Stimulated activated CD8-positive, alpha-beta memory T cell treated with anti-CD3 and anti-CD28 coated beads, Interleukin-12 subunit alpha, Interleukin-12 subunit beta, amount 100 ng/mL, for 1 hour (primary cell): ENCODE measurements at regions not wholly inside any gene's neighbourhood (a gene's known extent, or its start where the extent isn't known, plus 50 kb on each side); places are given as distances from the start of the nearest gene placed in this dataset.

Experiments used
- DNase-seq: peaks from one replicate; pipeline ENCODE4 v3.0.0-alpha.2; 2020; ENCODE audit warnings: low read depth

DNA sequence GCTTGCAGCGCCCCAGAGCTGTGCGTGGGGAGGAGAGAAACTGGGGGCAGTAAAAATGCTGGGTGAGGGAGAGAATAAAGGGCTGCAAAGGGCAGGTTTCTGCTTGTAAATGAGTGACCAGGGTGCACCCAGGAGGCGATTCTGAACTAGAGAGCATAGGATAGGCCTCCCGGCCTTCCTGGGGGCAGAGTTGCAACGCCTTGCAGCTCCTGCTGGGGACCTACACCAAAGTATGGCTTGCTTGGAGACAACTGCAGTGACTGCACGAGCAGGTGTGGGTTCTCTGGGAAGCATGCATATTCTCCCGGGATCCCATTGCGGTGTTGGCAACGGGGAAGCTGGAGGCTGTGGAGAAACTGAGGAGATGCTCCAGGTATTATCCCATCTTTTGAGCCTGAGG is 111.6 kb upstream of the SPACA1 start:
- DNase-seq, result no peak

- DNase-seq, result no peak
These were observed 112.4 kb upstream of the SPACA1 start for GRCh38 chr6:87935196-87935595.

GRCh38 chr6:87932361-87932760 is 115.3 kb upstream of the SPACA1 start:
- no peak for DNase-seq

GRCh38 chr6:87929843-87930288 is 117.8 kb upstream of the SPACA1 start:
- peak; percentile 27 for DNase-seq

DNA sequence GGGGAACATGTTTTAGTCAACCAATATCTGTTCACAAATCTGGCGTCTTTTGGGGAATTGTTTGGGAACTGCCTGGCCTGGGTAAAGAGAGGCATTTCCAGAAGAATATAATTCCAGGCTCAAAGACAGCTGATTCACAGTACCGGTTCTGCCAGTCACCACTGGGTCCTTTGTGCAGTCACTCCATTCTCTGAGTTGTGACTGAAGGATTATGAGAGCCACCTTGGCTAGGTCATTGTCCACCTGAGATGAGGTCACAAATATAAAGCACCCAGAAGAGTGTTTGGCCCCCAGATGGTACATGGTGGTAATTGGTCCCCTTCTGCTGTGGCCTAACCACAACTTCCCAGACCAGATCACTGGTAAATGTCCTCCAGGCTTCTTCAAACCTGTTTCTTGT is 121.0 kb upstream of the SPACA1 start:
- DNase-seq, result no peak

- DNase-seq, result no peak
These were observed 121.6 kb upstream of the SPACA1 start for GRCh38 chr6:87926072-87926471.

DNA sequence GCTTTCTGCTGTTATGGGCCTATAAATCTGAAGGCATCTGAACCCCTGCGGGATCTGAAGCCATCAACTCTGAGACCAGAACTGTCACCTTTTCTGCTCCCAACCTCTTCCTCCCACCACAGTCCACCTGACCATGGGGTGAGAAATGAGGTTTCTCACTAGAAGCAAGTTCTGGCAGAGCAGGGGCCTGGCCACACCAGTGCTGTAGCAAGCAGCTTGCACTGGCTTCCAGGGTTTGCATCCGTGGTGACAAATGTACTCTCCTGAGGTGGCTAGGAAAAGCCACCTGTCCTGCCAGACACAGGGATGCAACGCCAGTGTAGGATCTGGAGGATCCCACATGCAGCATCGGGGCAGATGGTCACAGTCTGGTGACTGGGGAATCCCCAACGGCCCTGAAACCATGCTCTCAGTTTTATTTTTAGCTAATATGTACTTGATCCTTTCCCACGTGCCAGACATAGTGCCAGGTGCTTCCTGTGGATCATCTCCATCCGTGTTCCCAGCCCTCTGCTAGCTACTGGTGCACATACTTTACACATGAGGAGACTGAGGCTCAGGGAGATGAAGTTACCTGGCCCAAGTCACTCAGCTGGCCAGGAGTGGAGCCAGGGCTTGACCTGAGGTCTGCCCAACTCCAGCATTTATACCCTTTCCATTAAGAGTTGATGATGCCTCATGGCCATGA is 122.1 kb upstream of the SPACA1 start:
- no peak for DNase-seq

GRCh38 chr6:87923389-87924050 is 124.1 kb upstream of the SPACA1 start:
- no peak for DNase-seq

- DNase-seq, result no peak
These were observed 124.7 kb upstream of the SPACA1 start for GRCh38 chr6:87922947-87923330.

- no peak for DNase-seq
These were observed 125.3 kb upstream of the SPACA1 start for GRCh38 chr6:87922196-87922946.

DNA sequence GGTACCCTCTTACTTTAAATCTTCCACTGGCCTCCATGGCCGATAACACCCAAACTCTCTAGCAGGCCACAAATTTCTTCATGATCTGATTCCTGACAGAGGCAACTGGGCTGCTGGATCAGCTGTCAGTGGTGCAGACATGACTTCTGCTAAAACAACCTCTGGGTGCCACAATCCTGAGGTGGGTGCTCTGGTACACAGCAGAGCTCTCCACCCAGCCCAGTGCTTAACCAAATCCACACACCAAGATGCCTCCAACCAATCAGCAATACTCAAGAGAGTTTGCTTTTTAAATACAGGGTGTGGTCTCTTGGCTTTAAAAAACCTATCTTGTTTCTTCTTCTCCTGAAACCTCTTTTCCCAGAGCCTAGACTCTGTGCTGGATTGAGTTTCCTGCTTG is 126.6 kb upstream of the SPACA1 start:
- DNase-seq, result no peak

DNA sequence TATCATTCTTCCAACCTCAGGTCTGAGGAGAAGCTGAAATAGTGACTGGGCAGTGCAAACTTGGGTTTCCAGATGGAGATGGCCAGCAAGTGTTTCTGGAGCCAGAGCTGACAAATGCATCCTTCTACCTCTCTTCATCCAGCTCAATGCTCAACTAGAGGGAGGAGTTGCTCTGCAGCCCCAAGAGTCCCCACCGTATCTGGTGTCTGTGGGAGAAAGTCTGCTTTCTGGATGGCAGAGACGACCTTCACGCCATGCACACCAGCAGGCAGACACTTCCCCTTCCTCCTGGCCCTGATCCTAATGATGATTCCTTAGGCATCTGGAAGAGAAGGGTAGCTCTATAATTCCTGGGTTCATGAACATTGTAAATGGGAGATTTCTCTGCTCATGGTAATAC is 127.4 kb upstream of the SPACA1 start:
- no peak for DNase-seq

- DNase-seq, result no peak
These were observed 128.2 kb upstream of the SPACA1 start for GRCh38 chr6:87919416-87919815.

DNA sequence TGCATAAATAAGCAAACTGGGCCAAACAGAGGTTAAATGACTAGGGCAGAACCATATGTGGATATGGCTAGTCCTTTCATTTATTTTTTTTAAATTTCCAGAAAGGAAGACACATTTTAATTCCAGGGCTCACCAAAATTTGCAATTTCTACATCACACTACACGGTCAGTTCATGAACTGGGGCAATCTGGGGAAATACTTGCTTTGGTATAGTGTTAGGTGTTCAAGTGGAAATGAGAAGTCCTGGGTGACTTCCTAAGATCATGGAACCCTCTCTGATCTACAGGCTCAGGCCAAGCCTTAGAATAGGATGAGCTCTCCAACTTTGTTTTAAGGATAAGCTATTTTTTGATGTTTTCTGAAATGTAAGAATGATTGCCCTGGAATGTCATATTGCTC is 128.6 kb upstream of the SPACA1 start:
- DNase-seq, result no peak

DNA sequence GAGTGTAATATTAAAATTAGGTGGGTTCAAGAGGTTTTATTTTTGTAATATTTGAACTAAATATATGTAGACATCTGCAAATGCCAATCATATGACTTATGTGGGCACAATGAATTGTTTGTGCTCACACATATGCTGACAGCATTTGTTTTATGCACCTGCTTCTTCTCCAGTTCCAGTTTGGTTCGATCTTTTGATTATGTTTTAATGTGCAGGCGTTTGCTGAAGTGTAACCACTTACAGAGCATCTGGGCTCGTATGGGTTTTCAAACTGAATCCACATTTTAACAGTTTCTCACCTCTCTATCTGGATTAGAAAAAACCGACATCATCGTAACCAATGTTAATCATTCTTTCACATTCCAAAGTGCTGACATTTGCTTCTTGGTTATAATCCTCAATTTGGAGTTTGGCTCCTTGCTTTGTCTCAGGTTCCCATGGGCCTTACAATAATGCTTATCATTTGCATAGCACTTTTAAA is 129.1 kb upstream of the SPACA1 start:
- DNase-seq, result no peak

DNA sequence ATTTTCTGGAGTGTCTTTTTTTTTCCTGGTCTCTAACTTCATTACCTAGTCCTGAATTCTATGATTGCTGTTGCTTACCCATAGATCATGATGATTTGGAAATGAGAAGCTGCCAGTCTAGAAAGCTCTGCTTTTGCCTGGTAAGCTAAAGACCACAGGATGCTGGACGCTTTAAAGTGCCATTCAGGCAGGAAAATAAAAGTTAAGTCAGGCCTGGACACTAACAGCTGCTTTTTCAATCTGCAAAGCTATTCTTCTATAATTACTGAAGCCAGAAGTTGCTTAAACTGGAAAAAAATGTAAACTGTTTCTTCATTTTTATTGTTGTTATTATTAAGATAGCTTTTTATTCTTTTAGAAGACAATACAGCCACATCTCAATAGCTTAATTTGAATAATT is 129.8 kb upstream of the SPACA1 start:
- no peak for DNase-seq

- no peak for DNase-seq
These were observed 131.2 kb upstream of the SPACA1 start for GRCh38 chr6:87916446-87916845.

DNA sequence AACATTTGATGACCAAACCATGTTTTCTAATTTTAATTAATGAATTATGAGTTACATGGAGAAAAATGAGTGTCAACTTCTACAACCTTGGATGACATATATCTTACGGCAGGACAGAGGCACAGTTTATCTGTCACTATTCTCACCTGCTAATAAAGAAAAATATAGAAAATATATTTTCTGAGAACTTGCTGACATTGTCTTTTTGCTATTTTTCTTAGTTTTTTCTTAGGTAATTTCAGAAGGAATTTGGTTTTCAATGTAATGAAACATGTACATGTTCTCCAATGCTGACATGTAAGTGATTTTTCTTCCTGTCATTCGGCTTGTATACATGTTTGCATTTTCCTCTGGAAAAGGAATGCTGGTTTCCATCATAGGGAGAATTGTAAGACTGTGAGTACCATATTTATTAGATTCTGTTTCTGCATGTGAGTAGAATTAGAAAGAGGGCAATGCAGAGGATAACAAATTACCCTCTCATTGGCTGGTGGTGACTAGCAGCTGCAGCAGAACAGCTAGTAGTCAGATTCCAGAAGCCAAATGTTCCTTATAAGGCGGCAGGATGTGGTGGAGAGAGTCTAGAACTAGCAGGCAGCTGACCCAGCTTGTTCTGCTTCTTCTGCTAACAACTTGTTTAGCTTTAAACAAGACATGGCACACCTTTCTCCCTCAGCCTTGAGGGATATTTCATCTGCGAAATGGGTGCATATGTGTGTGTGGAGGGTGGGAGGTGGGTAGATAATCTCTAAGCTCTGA is 132.8 kb upstream of the SPACA1 start:
- DNase-seq, result no peak

DNA sequence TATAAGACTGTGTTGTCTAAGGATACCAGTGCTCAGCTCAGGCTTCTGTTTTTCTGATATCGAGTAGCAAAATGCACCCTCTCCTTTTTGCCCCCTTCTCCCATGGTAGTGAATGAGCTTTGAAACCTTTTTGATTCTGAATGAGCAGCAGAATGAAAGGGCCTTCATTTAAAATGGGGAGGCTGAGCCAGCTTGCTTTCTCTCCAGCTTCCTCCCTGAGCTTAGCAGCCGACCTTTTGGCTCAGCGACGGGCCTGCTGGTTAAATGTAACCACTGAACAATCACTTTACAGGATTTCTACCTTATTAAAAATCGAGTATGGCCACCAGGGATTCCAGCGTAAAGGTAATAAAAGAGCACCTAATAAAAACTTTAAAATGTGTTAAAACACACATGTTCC is 133.7 kb upstream of the SPACA1 start:
- no peak for DNase-seq

DNA sequence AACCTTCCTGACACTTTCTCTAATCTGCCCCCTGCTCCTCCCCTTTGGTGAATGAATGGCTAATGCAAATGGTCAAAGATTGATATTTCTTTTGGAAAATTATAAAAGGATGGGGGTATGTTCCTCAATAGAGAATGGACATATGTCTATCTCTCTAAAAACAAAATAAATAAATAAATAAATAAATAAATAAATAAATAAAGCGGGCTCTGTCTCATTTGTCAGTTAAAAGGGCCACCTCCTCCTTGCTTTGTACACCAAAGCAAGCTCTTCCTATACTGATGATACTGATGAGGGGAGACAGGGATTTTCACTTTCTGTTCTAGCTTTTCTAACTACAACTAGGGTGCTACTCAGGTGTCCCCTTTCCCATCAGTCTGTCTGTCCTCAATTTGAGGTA is 135.5 kb upstream of the SPACA1 start:
- DNase-seq, result no peak

DNA sequence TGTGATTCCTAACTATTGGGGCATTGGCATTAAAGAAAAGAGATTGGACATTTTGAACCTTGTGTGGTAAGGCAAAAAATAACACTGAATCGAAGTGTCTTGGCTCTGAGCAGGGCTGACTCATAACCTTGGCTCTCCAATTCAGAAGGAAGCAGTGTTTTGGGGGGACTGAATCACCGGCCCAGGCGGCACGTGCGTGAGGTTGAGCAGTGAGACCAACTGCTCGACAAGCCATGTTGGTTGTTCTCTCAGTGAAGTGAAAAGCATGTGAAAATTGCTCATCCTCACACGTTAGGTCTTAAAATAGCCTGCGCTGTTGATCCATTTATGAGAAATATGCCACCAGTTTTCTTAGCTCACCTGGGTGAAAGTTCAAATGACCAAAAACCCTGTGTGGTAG is 137.8 kb upstream of the SPACA1 start:
- DNase-seq, result no peak
